CD14-positive monocyte (primary cell): ENCODE measurements at regions not wholly inside any gene's neighbourhood (a gene's known extent, or its start where the extent isn't known, plus 50 kb on each side); places are given as distances from the start of the nearest gene placed in this dataset.

Experiments used
- DNase-seq, 3 donors: peaks; one replicate each; pipeline ENCODE4 v3.0.0-alpha.2; 2011 to 2022
- H2AFZ ChIP-seq: 2 replicates; pipeline ENCODE4 v1.6.0; 2012; ENCODE audit warnings: mild to moderate bottlenecking, low read depth, low read length, inconsistent platforms; ENCODE audit not compliant: insufficient read depth, poor library complexity, severe bottlenecking
- H3K27ac ChIP-seq, 2 donors: 1 replicate in 1 of 2; 2 replicates in 1 of 2; pipeline ENCODE4 v1.5.1; 2012 to 2013; ENCODE audit warnings: low read length in 2 of 2, control low read depth in 1 of 2, inconsistent platforms in 1 of 2, low read depth in 1 of 2, mild to moderate bottlenecking in 1 of 2
- H3K27me3 ChIP-seq, 2 donors: one replicate each; pipeline versions ENCODE4 v1.6.0 to v1.6.1; 2011 to 2013; ENCODE audit warnings: low read length in 2 of 2; ENCODE audit not compliant: control insufficient read depth in 2 of 2, insufficient read depth in 2 of 2
- H3K36me3 ChIP-seq, 2 donors: replicated peaks in 1 of 2; 1 replicate in 1 of 2; 2 replicates in 1 of 2; pipeline versions ENCODE4 v1.5.1 to v1.6.1; 2012 to 2013; ENCODE audit warnings: low read length in 2 of 2, control low read depth in 1 of 2, inconsistent platforms in 1 of 2, mild to moderate bottlenecking in 1 of 2; ENCODE audit not compliant: insufficient read depth in 2 of 2, control insufficient read depth in 1 of 2
- H3K4me1 ChIP-seq, 2 donors: 1 replicate in 1 of 2; 2 replicates in 1 of 2; pipeline versions ENCODE4 v1.5.1 to v1.6.1; 2012 to 2013; ENCODE audit warnings: low read length in 2 of 2, control low read depth in 1 of 2, inconsistent platforms in 1 of 2, mild to moderate bottlenecking in 1 of 2, moderate library complexity in 1 of 2; ENCODE audit not compliant: insufficient read depth in 2 of 2, control insufficient read depth in 1 of 2
- H3K4me2 ChIP-seq: replicated peaks from 2 replicates; pipeline ENCODE3; 2012; ENCODE audit warnings: low read length, moderate library complexity, mild to moderate bottlenecking; ENCODE audit not compliant: poor library complexity, severe bottlenecking; ENCODE audit errors: extremely low read depth
- H3K4me3 ChIP-seq, 3 experiments: fragments of 200-600 bp in 1 of 3; sonication (generic) in 1 of 3; replicated peaks in 1 of 3; 1 replicate in 2 of 3; 2 replicates in 1 of 3; pipeline ENCODE4 v1.5.1; 2011 to 2013; ENCODE audit warnings: low read length in 3 of 3, mild to moderate bottlenecking in 3 of 3, control low read depth in 2 of 3, low read depth in 2 of 3, inconsistent platforms in 1 of 3, moderate library complexity in 1 of 3
- H3K79me2 ChIP-seq: 2 replicates; pipeline ENCODE4 v1.6.0; 2012; ENCODE audit warnings: mild to moderate bottlenecking, control low read depth, inconsistent platforms, low read length, moderate library complexity; ENCODE audit not compliant: insufficient read depth
- H3K9ac ChIP-seq: 2 replicates; pipeline ENCODE4 v1.6.0; 2017; ENCODE audit warnings: low read length, mild to moderate bottlenecking; ENCODE audit not compliant: insufficient read depth, poor library complexity, severe bottlenecking
- H3K9me3 ChIP-seq, 2 donors: replicated peaks in 1 of 2; 1 replicate in 1 of 2; 2 replicates in 1 of 2; pipeline versions ENCODE4 v1.5.1 to v1.6.1; 2012 to 2013; ENCODE audit warnings: low read length in 2 of 2, control low read depth in 1 of 2; ENCODE audit not compliant: control insufficient read depth in 1 of 2, insufficient read depth in 1 of 2
- H4K20me1 ChIP-seq: 2 replicates; pipeline ENCODE4 v1.6.0; 2012; ENCODE audit warnings: mild to moderate bottlenecking, low read length, control low read depth, moderate library complexity; ENCODE audit not compliant: insufficient read depth
- H3K27ac Mint-ChIP-seq, 7 donors: one replicate each; pipeline ENCODE4 v1.8.0; 2020; ENCODE audit warnings: mild to moderate bottlenecking in 7 of 7, mixed read lengths in 7 of 7, moderate library complexity in 6 of 7, inconsistent platforms in 2 of 7
- H3K27me3 Mint-ChIP-seq, 3 donors: one replicate each; pipeline ENCODE4 v1.8.0; 2021 to 2022; ENCODE audit warnings: low read depth in 3 of 3, mild to moderate bottlenecking in 3 of 3, mixed read lengths in 3 of 3, moderate library complexity in 3 of 3, inconsistent platforms in 1 of 3
- H3K36me3 Mint-ChIP-seq, 2 donors: one replicate each; pipeline ENCODE4 v1.8.0; 2020; ENCODE audit warnings: mixed read lengths in 2 of 2, inconsistent platforms in 1 of 2, mild to moderate bottlenecking in 1 of 2
- H3K4me1 Mint-ChIP-seq: one replicate; pipeline ENCODE4 v1.8.0; 2020; ENCODE audit warnings: mild to moderate bottlenecking, mixed read lengths
- H3K4me3 Mint-ChIP-seq, 2 donors: one replicate each; pipeline ENCODE4 v1.8.0; 2020; ENCODE audit warnings: mild to moderate bottlenecking in 2 of 2, mixed read lengths in 2 of 2, moderate library complexity in 1 of 2
- H3K9me3 Mint-ChIP-seq, 7 donors: one replicate each; pipeline ENCODE4 v1.8.0; 2020 to 2022; ENCODE audit warnings: mixed read lengths in 7 of 7, mild to moderate bottlenecking in 6 of 7, moderate library complexity in 6 of 7, inconsistent platforms in 2 of 7
- CTCF ChIP-seq: fragments of 200-600 bp; IDR thresholded peaks from one replicate; pipeline ENCODE4 v1.8.0; 2022; ENCODE audit warnings: antibody characterized with exemption, mild to moderate bottlenecking
- WGBS: methylation state at CpG from one replicate; pipeline ENCODE4 v1.1.5; 2013; ENCODE audit warnings: missing lambda C conversion rate; ENCODE audit not compliant: insufficient coverage; 5-methylcytosine and 5-hydroxymethylcytosine counted together
- intact Hi-C, 2 donors: fragments of 100-400 bp; cut with micrococcal nuclease; formaldehyde crosslinking; loops; one replicate each; pipeline versions ENCODE4 v1.15.0 to v1.15.1; 2023

GRCh38 chr5:152089644-152090043 is 165.0 kb upstream of the GLRA1 start:
- Histone ChIP-seq H3K4me3 (no peak overlapping the region), H3K79me2 (no peaks in the 10 kb centered on the region), H3K27me3 (no peaks in the 10 kb centered on the region), H3K4me1 (no peaks in the 10 kb centered on the region), H4K20me1 (no peaks in the 10 kb centered on the region), H3K4me2 (no peak overlapping the region), H3K36me3 (no peaks in the 10 kb centered on the region), H3K27ac (no peak overlapping the region), H3K9me3 (no peaks in the 10 kb centered on the region), H3K9ac (no peak overlapping the region), H2AFZ (no peak overlapping the region)
- no peak for TF ChIP-seq CTCF
- 68% methylated on average over 2 of the region's 2 CpGs for WGBS
- DNase-seq: no peak
- Mint-ChIP-seq H3K4me3 (no peak overlapping the region), H3K9me3 (peaks cover 0 to 3% (median 0%) of the 10 kb centered on the region in 7 donors), H3K36me3 (no peaks in the 10 kb centered on the region), H3K27me3 (peaks cover 0 to 5% (median 2%) of the 10 kb centered on the region in 3 donors), H3K4me1 (no peaks in the 10 kb centered on the region), H3K27ac (no peak overlapping the region)
- intact Hi-C loops: no loop called here

GRCh38 chr5:152086668-152087067 is 162.0 kb upstream of the GLRA1 start:
- no peak overlapping the region for H3K27ac Mint-ChIP-seq
- H3K27me3 ChIP-seq: no peaks in the 10 kb centered on the region
- no peak overlapping the region for H3K4me2 ChIP-seq
- no peaks in the 10 kb centered on the region for H3K36me3 ChIP-seq
- no peaks in the 10 kb centered on the region for H3K9me3 ChIP-seq
- no peaks in the 10 kb centered on the region for H3K4me1 Mint-ChIP-seq
- H3K36me3 Mint-ChIP-seq: no peaks in the 10 kb centered on the region
- intact Hi-C loops: no loop called here
- no peaks in the 10 kb centered on the region for H3K4me1 ChIP-seq
- no peak overlapping the region for H3K9ac ChIP-seq
- no peak for DNase-seq
- peaks cover 0 to 5% (median 2%) of the 10 kb centered on the region in 3 donors for H3K27me3 Mint-ChIP-seq
- no peak overlapping the region for H2AFZ ChIP-seq
- WGBS: 40% methylated on average over 1 of the region's 3 CpGs
- H3K4me3 Mint-ChIP-seq: no peak overlapping the region
- no peak for TF ChIP-seq CTCF
- H4K20me1 ChIP-seq: no peaks in the 10 kb centered on the region
- H3K4me3 ChIP-seq: no peak overlapping the region
- no peaks in the 10 kb centered on the region for H3K79me2 ChIP-seq
- H3K9me3 Mint-ChIP-seq: peaks cover 0 to 3% (median 0%) of the 10 kb centered on the region in 7 donors
- H3K27ac ChIP-seq: no peak overlapping the region
